ENCODE measurements at regions not wholly inside any gene's neighbourhood (a gene's known extent, or its start where the extent isn't known, plus 50 kb on each side); places are given as distances from the start of the nearest gene placed in this dataset.

DNA sequence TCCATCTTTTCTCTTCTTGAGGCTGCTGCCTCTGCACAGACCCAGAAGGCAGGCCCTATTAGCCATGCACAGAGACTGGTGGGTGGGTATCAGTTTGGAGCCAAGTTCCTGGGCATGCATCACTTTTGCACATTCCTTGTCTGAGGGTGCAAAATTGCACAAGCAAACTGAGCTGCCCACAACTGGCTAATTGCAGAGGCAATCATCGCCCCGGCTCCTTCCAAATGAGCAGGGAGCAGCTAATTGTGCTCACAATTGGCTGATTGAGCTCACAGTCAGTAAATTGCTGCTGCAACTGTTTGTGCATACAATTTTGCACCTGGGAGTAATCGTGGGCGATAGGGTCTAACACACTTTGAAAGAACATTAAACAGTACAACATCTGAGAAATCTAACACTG lies 511.4 kb downstream of the DHX35 start:
- TF ChIP-seq, protein P1, sequence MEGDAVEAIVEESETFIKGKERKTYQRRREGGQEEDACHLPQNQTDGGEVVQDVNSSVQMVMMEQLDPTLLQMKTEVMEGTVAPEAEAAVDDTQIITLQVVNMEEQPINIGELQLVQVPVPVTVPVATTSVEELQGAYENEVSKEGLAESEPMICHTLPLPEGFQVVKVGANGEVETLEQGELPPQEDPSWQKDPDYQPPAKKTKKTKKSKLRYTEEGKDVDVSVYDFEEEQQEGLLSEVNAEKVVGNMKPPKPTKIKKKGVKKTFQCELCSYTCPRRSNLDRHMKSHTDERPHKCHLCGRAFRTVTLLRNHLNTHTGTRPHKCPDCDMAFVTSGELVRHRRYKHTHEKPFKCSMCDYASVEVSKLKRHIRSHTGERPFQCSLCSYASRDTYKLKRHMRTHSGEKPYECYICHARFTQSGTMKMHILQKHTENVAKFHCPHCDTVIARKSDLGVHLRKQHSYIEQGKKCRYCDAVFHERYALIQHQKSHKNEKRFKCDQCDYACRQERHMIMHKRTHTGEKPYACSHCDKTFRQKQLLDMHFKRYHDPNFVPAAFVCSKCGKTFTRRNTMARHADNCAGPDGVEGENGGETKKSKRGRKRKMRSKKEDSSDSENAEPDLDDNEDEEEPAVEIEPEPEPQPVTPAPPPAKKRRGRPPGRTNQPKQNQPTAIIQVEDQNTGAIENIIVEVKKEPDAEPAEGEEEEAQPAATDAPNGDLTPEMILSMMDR (conservative IDR thresholded peaks at IDR 0.05; ENCODE audit: low read depth in 2 of 2): no peak
- TF ChIP-seq, protein P2, sequence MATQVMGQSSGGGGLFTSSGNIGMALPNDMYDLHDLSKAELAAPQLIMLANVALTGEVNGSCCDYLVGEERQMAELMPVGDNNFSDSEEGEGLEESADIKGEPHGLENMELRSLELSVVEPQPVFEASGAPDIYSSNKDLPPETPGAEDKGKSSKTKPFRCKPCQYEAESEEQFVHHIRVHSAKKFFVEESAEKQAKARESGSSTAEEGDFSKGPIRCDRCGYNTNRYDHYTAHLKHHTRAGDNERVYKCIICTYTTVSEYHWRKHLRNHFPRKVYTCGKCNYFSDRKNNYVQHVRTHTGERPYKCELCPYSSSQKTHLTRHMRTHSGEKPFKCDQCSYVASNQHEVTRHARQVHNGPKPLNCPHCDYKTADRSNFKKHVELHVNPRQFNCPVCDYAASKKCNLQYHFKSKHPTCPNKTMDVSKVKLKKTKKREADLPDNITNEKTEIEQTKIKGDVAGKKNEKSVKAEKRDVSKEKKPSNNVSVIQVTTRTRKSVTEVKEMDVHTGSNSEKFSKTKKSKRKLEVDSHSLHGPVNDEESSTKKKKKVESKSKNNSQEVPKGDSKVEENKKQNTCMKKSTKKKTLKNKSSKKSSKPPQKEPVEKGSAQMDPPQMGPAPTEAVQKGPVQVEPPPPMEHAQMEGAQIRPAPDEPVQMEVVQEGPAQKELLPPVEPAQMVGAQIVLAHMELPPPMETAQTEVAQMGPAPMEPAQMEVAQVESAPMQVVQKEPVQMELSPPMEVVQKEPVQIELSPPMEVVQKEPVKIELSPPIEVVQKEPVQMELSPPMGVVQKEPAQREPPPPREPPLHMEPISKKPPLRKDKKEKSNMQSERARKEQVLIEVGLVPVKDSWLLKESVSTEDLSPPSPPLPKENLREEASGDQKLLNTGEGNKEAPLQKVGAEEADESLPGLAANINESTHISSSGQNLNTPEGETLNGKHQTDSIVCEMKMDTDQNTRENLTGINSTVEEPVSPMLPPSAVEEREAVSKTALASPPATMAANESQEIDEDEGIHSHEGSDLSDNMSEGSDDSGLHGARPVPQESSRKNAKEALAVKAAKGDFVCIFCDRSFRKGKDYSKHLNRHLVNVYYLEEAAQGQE (IDR thresholded peaks at IDR 0.05; ENCODE audit: unreplicated experiment): no peak
- TF ChIP-seq ZNF331 (CRISPR knock-in tag; IDR thresholded peaks at IDR 0.05; ENCODE audit: low read depth) (no peak), EZH2 (IDR thresholded peaks at IDR 0.05; ENCODE audit: low read depth, unreplicated experiment) (no peak), POLR2AphosphoS5 (IDR thresholded peaks at IDR 0.05; ENCODE audit: low read depth) (no peak)
